ACC112 (cell line): ENCODE measurements at regions not wholly inside any gene's neighbourhood (a gene's known extent, or its start where the extent isn't known, plus 50 kb on each side); places are given as distances from the start of the nearest gene placed in this dataset.

Source experiments
- H2AFZ ChIP-seq: fragments of 200-600 bp; sonication (generic); one replicate; pipeline ENCODE4 v1.6.0; 2017; ENCODE audit warnings: antibody characterized with exemption, low read length; ENCODE audit not compliant: unreplicated experiment
- H3K27ac ChIP-seq: fragments of 200-600 bp; sonication (generic); 2 replicates; pipeline ENCODE4 v1.5.1; 2014; ENCODE audit warnings: low read depth, mild to moderate bottlenecking, antibody characterized with exemption, low read length, moderate library complexity
- H3K27me3 ChIP-seq: fragments of 200-600 bp; sonication (generic); 2 replicates; pipeline ENCODE4 v1.6.1; 2014; ENCODE audit warnings: mild to moderate bottlenecking, antibody characterized with exemption, low read length, moderate library complexity, mixed read lengths; ENCODE audit not compliant: insufficient read depth
- H3K36me3 ChIP-seq: fragments of 200-600 bp; sonication (generic); 2 replicates; pipeline ENCODE4 v1.6.1; 2016; ENCODE audit warnings: mild to moderate bottlenecking, antibody characterized with exemption, low read length, moderate library complexity, mixed read lengths; ENCODE audit not compliant: insufficient read depth
- H3K4me1 ChIP-seq: fragments of 200-600 bp; sonication (generic); one replicate; pipeline ENCODE4 v1.6.1; 2016; ENCODE audit warnings: low read length, mixed read lengths; ENCODE audit not compliant: insufficient read depth, unreplicated experiment, control insufficient read depth
- H3K4me3 ChIP-seq: fragments of 200-600 bp; sonication (generic); 2 replicates; pipeline ENCODE4 v1.5.1; 2014; ENCODE audit warnings: mild to moderate bottlenecking, low read depth, low read length
- H3K79me2 ChIP-seq: fragments of 200-600 bp; sonication (generic); one replicate; pipeline ENCODE4 v1.6.0; 2016; ENCODE audit warnings: low read length; ENCODE audit not compliant: control insufficient read depth, unreplicated experiment, insufficient read depth

DNA sequence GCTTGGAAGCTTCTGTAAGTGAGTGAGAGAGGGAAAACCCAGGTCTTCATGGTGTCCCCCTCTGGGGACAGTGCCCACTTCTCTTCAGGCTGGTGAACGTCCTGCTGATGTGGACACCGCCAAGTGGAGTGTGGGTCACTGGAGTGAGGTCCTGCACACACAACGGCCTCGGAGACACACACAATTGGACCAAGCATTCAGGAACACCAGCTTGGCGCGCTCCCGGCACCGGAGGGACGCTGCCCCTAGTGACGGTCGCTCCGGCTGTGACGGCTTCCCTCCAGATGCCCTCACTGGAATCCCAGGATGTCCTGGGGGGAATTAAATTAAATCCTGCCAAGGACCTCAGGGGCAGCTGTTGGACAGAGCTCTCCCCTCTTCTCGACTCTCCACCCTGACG lies 123.1 kb downstream of the ZNF664 start:
- Histone ChIP-seq H3K27ac (no peak overlapping the region), H3K27me3 (peaks cover 32% of the 10 kb centered on the region), H3K79me2 (no peaks in the 10 kb centered on the region), H2AFZ (no peak overlapping the region), H3K36me3 (no peaks in the 10 kb centered on the region), H3K4me3 (no peak overlapping the region), H3K4me1 (no peaks in the 10 kb centered on the region)

DNA sequence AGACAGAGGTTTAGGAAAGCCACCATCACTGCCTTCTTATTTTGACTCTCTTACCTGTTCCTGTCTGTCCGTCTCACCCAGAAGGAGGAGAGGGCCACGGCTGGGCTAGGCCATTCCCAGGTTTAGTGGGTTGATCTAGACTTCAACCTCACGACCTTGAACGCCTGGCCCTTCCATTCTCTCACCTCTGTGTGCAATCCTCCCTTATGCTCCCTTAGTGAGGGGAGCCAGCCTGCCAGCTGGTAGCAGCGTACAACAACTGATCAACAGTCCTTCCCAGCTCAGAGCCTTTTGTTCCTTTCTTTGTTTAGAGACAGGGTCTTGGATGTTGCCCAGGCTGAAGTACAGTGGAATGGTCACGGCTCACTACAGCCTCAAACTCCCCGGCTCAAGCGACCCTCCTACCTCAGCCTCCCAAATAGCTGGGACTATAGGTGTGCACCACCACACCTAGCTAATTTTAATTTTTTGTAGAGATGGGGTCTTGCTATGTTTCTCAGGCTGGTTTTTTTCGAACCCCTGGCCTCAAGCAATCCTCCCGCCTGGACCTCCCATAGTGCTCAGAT lies 123.9 kb downstream of the ZNF664 start:
- Histone ChIP-seq H3K4me1 (no peaks in the 10 kb centered on the region), H3K4me3 (no peak overlapping the region), H3K27ac (no peak overlapping the region), H3K79me2 (no peaks in the 10 kb centered on the region), H3K27me3 (peaks cover 32% of the 10 kb centered on the region), H3K36me3 (no peaks in the 10 kb centered on the region), H2AFZ (no peak overlapping the region)

DNA sequence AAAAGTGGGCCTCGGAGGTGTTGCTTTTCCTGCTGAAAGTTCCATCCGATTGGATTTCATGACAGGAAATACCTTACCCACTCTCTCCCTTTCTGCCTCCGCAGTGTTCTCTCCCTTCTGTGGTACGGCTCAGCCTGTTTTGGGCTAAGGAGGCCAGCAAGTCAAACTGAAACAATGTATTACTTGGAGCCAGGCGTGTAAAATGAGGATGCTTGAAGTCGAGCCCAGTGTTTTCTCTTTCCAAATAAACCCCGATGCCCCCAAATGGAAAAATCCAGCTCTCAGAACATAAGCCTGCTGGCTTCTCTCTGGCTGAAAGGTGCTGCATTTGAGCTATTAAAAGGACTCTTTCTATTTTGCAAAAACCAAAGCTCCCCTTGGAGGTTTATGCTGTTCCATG lies 124.7 kb downstream of the ZNF664 start:
- Histone ChIP-seq H2AFZ (no peak overlapping the region), H3K4me3 (no peak overlapping the region), H3K79me2 (no peaks in the 10 kb centered on the region), H3K36me3 (no peaks in the 10 kb centered on the region), H3K27ac (no peak overlapping the region), H3K27me3 (peaks cover 32% of the 10 kb centered on the region), H3K4me1 (no peaks in the 10 kb centered on the region)

DNA sequence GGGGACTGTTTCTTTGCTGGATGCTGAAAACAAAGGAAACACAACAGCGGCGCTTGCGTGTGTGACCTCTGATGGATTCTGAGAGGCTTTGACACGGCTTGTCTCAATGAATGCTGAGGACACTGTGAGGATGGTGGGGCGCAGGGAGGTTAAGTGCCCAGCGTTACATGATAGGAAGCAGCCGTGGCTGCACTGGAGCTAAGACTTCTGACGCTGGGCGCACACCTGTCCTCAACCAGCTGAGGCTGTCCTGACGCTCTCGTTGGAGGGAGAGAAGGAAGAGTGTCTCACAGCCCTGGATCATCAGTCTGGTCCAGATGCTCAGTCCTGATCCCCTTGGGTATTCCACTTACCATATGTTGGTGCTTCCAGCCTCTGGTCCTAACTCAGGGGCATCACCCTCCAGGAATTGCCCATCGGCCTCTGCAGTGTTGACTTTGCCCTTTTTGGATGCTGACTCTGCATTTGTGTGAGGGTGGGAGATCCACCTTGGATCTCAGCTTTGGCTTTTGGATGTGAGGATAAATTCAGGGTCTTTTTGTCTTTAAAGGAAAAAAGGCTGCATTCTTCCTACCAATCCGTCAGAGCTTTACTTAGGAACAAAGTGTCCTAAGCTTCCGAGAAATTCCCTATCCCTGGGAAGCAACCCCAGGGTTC lies 125.2 kb downstream of the ZNF664 start:
- H2AFZ ChIP-seq, result no peak overlapping the region
- no peaks in the 10 kb centered on the region for H3K4me1 ChIP-seq
- H3K4me3 ChIP-seq, result no peak overlapping the region
- H3K79me2 ChIP-seq, result no peaks in the 10 kb centered on the region
- peaks cover 32% of the 10 kb centered on the region for H3K27me3 ChIP-seq
- no peak overlapping the region for H3K27ac ChIP-seq
- H3K36me3 ChIP-seq, result no peaks in the 10 kb centered on the region

DNA sequence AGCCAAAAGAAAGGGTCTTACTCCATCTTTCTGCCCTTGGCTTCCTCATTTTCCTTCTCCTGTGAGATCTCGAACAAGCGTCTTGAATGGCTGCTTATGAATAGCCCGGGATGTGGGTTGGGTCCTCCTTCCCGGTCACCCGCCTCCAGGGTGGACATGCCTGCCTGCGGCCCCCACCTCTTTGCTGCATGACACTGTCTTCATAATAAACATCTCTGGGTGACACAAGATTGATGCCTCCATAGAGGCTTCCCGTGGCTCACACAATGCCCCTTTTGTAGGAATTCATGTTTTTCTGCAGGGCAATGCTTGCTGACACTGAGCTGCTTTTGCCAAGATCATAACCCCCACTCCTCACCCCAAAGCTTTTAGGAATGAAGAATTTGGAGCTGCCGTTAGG lies 125.9 kb downstream of the ZNF664 start:
- H3K27ac ChIP-seq, result no peak overlapping the region
- no peaks in the 10 kb centered on the region for H3K4me1 ChIP-seq
- H3K36me3 ChIP-seq, result no peaks in the 10 kb centered on the region
- H3K79me2 ChIP-seq, result no peaks in the 10 kb centered on the region
- no peak overlapping the region for H3K4me3 ChIP-seq
- H2AFZ ChIP-seq, result no peak overlapping the region
- peaks cover 32% of the 10 kb centered on the region for H3K27me3 ChIP-seq

DNA sequence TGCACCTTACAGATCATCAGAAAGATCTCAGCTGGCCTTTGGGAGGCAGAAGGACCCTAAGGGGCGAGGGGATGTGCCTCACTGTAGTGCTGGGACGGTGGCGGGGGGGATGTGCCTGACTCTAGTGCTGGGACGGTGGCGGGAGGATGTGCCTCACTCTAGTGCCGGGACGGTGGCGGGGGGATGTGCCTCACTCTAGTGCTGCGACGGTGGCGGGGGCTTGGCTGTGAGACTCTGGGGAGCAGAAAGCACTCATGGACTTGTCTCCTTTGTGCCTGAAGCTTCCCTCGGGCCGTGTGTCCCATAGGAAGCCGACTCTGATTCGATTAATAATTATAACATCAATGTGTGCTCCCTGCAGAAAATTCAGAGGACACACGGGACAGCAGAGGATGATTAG lies 126.6 kb downstream of the ZNF664 start:
- H3K4me1 ChIP-seq, result no peaks in the 10 kb centered on the region
- peaks cover 32% of the 10 kb centered on the region for H3K27me3 ChIP-seq
- H3K27ac ChIP-seq, result no peak overlapping the region
- H3K36me3 ChIP-seq, result no peaks in the 10 kb centered on the region
- no peak overlapping the region for H3K4me3 ChIP-seq
- no peaks in the 10 kb centered on the region for H3K79me2 ChIP-seq
- H2AFZ ChIP-seq, result no peak overlapping the region

DNA sequence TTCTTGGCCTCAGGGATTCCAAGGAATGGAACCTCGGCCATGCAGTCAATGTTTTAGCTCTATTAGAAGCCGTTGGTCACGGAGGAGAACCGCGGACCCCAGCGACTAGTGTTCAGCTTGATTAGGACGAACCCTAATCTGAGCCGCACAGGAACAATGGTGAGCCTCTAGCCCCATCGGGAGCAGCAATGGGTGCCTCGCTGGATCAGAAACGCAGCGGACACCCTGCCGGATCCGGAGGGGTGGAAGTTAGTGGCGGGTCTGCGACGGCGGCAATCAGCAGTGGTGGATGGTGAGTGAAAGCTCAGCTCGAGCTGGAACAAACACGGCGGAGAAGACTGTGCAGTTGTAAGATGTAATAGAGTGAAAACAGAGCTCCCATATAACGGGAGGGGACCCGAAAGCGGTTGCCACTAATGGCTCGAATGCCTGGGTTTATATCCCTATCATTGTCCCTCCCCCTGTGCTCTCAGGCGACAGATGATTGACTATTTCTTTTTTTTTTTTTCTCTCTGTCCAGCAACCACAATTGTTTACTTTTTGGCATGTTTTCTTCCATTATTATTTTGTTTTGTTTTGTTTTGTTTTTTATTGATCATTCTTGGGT lies 127.7 kb downstream of the ZNF664 start:
- Histone ChIP-seq H3K27ac (no peak overlapping the region), H3K36me3 (no peaks in the 10 kb centered on the region), H3K4me1 (no peaks in the 10 kb centered on the region), H2AFZ (no peak overlapping the region), H3K4me3 (no peak overlapping the region), H3K79me2 (no peaks in the 10 kb centered on the region), H3K27me3 (peaks cover 32% of the 10 kb centered on the region)

DNA sequence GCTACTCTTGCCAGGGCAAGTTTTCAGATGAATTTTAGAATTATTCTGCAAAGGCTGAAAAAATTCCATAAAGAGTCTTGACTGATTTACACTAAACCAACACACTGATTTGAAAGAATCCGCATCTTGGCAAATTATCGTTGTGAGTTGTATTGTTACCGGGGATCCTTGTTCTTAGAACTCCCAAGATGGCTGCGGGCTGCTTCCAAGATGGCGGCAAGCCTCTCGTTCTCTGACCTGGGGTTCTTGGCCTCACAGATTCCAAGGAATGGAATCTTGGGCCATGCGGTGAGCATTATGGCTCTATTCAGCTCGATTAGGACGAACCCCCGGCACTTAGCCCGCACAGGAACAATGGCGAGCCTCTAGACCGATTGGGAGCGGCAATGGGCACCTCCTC lies 132.5 kb downstream of the ZNF664 start:
- Histone ChIP-seq H3K4me3 (no peak overlapping the region), H3K27ac (no peak overlapping the region), H3K4me1 (no peaks in the 10 kb centered on the region), H2AFZ (no peak overlapping the region), H3K36me3 (no peaks in the 10 kb centered on the region), H3K79me2 (no peaks in the 10 kb centered on the region), H3K27me3 (no peaks in the 10 kb centered on the region)

DNA sequence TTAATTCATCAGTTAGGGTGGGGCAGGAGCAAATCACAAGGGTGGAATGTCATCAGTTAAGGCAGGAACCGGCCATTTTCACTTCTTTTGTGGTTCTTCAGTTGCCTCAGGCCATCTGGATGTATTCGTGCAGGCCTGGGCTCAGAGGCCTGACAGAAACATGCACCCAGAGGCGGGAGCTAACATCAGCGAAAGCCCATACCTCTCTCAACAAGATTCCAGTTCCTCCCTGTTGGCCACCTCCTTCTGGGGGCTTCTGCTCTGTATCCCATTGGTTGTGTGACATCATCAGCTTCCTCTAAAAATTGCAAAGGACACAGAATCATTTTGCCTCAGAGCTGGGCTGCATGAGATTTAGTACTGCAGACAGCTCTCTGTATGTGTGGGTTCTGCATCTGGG lies 134.3 kb downstream of the ZNF664 start:
- Histone ChIP-seq H3K4me3 (no peak overlapping the region), H3K27ac (no peak overlapping the region), H3K4me1 (no peaks in the 10 kb centered on the region), H3K36me3 (no peaks in the 10 kb centered on the region), H3K27me3 (no peaks in the 10 kb centered on the region), H2AFZ (no peak overlapping the region), H3K79me2 (no peaks in the 10 kb centered on the region)

DNA sequence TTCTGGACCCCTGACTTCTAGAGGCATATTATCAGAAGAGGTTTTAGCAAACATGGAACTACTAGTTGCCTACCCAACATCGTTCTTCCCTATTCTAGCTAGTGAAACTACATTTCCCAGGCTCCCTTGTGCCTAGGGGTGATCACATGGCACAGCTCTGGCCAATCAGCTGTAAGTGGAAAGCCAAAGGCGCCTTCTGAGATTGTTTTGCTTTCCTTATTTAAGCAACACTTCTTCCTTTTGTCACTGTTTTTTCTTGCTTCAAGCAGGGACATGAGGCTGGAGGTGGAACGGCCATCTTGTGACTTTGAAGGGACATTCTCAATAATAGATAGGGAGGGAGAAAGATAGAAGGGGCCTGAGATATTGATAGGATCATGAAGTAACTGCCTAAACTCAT lies 136.7 kb downstream of the ZNF664 start:
- H3K4me3 ChIP-seq, result no peak overlapping the region
- no peaks in the 10 kb centered on the region for H3K4me1 ChIP-seq
- no peak overlapping the region for H2AFZ ChIP-seq
- no peaks in the 10 kb centered on the region for H3K27me3 ChIP-seq
- H3K79me2 ChIP-seq, result no peaks in the 10 kb centered on the region
- no peaks in the 10 kb centered on the region for H3K36me3 ChIP-seq
- H3K27ac ChIP-seq, result no peak overlapping the region

DNA sequence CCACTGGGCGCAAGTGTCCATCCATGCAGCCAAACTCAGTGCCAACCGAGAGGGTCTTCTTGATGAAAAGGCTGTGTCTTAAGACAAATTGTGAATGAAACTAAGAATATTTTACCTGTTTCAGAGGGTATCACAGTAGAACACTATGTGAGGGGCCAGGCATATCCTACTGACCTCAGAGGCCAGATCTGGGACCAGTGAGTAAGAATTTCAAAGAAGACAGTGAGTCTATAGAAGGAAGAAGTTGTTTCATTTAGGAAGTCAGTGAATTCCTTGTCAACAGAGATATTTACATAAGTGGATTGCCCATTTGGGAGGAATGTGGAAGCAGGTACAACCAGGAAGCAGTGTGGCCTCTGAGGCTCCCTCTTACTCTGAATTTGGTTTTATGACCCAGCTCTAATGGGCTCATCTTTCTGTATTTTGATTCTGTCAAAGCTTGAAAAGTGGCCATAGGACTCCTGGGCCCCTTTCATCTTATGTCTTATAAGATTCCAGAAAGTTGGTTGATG lies 137.4 kb downstream of the ZNF664 start:
- H3K36me3 ChIP-seq, result no peaks in the 10 kb centered on the region
- H3K27ac ChIP-seq, result no peak overlapping the region
- no peak overlapping the region for H3K4me3 ChIP-seq
- H3K27me3 ChIP-seq, result peaks cover 4% of the 10 kb centered on the region; the same call in 1 of the 2 replicates
- H2AFZ ChIP-seq, result no peak overlapping the region
- no peaks in the 10 kb centered on the region for H3K4me1 ChIP-seq
- no peaks in the 10 kb centered on the region for H3K79me2 ChIP-seq
